Smooth muscle cell (in vitro differentiated cells): ENCODE measurements at regions not wholly inside any gene's neighbourhood (a gene's known extent, or its start where the extent isn't known, plus 50 kb on each side); places are given as distances from the start of the nearest gene placed in this dataset.

ENCODE experiments used
- DNase-seq: peaks from one replicate; lab custom pipeline; 2025; ENCODE audit not compliant: unreplicated experiment; lab: John Stamatoyannopoulos, UW
- H2AFZ ChIP-seq: fragments of 200-600 bp; sonication (generic); 2 replicates; pipeline ENCODE4 v1.6.0; 2016; ENCODE audit warnings: antibody characterized with exemption, low read depth, mild to moderate bottlenecking
- H3F3A ChIP-seq: fragments of 200-600 bp; sonication (generic); 2 replicates; pipeline ENCODE4 v1.6.0; 2017; ENCODE audit warnings: antibody characterized with exemption, low read depth
- H3K27ac ChIP-seq: fragments of 200-600 bp; sonication (generic); 2 replicates; pipeline ENCODE4 v1.5.1; 2016; ENCODE audit warnings: low read depth, mild to moderate bottlenecking
- H3K27me3 ChIP-seq: fragments of 200-600 bp; sonication (generic); 2 replicates; pipeline ENCODE4 v1.6.1; 2016; ENCODE audit warnings: low read depth, mild to moderate bottlenecking
- H3K36me3 ChIP-seq: fragments of 200-600 bp; sonication (generic); 2 replicates; pipeline ENCODE4 v1.5.1; 2016; ENCODE audit warnings: low read depth
- H3K4me1 ChIP-seq: fragments of 200-600 bp; sonication (generic); 2 replicates; pipeline ENCODE4 v1.5.1; 2016; ENCODE audit warnings: low read depth
- H3K4me2 ChIP-seq: fragments of 200-600 bp; sonication (generic); 2 replicates; pipeline ENCODE4 v1.6.0; 2016; ENCODE audit warnings: mild to moderate bottlenecking
- H3K4me3 ChIP-seq: fragments of 200-600 bp; sonication (generic); 2 replicates; pipeline ENCODE4 v1.5.1; 2016; ENCODE audit warnings: mild to moderate bottlenecking
- H3K79me2 ChIP-seq: fragments of 200-600 bp; sonication (generic); 2 replicates; pipeline ENCODE4 v1.6.0; 2016; ENCODE audit warnings: low read depth, mild to moderate bottlenecking
- H3K9ac ChIP-seq: fragments of 200-600 bp; sonication (generic); 2 replicates; pipeline ENCODE4 v1.6.0; 2016; ENCODE audit warnings: low read depth
- H3K9me3 ChIP-seq: fragments of 200-600 bp; sonication (generic); replicated peaks from 2 replicates; pipeline ENCODE4 v1.5.1; 2016; ENCODE audit warnings: low read depth
- H4K20me1 ChIP-seq: fragments of 200-600 bp; sonication (generic); 2 replicates; pipeline ENCODE4 v1.6.0; 2016; ENCODE audit warnings: low read depth
- WGBS: methylation state at CpG from one replicate; pipeline ENCODE4 v1.1.7; 2016; ENCODE audit warnings: low lambda C conversion rate; 5-methylcytosine and 5-hydroxymethylcytosine counted together
- TF ChIP-seq, protein P1 (sequence below): fragments of 200-600 bp; sonication (generic); IDR thresholded peaks from 2 replicates; pipeline ENCODE4 v1.5.1; 2017; ENCODE audit warnings: borderline replicate concordance, mild to moderate bottlenecking, antibody characterized with exemption; ENCODE audit not compliant: insufficient read depth, poor library complexity, severe bottlenecking

- H3K27me3 ChIP-seq = no peaks in the 10 kb centered on the region
- H3K9me3 ChIP-seq = no peaks in the 10 kb centered on the region
- H3K9ac ChIP-seq = no peak overlapping the region
- DNase-seq = no peak
- WGBS = 88% methylated on average over 3 of the region's 3 CpGs
- no peak overlapping the region for H2AFZ ChIP-seq
- no peak overlapping the region for H3K4me3 ChIP-seq
- no peak overlapping the region for H3K4me2 ChIP-seq
- no peaks in the 10 kb centered on the region for H3K36me3 ChIP-seq
- no peaks in the 10 kb centered on the region for H3K4me1 ChIP-seq
- H4K20me1 ChIP-seq = no peaks in the 10 kb centered on the region
- H3K79me2 ChIP-seq = no peaks in the 10 kb centered on the region
- TF ChIP-seq, protein P1, sequence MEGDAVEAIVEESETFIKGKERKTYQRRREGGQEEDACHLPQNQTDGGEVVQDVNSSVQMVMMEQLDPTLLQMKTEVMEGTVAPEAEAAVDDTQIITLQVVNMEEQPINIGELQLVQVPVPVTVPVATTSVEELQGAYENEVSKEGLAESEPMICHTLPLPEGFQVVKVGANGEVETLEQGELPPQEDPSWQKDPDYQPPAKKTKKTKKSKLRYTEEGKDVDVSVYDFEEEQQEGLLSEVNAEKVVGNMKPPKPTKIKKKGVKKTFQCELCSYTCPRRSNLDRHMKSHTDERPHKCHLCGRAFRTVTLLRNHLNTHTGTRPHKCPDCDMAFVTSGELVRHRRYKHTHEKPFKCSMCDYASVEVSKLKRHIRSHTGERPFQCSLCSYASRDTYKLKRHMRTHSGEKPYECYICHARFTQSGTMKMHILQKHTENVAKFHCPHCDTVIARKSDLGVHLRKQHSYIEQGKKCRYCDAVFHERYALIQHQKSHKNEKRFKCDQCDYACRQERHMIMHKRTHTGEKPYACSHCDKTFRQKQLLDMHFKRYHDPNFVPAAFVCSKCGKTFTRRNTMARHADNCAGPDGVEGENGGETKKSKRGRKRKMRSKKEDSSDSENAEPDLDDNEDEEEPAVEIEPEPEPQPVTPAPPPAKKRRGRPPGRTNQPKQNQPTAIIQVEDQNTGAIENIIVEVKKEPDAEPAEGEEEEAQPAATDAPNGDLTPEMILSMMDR = no peak
- H3K27ac ChIP-seq = no peak overlapping the region
- no peaks in the 10 kb centered on the region for H3F3A ChIP-seq
These were observed 61.8 kb upstream of the TOM1L1 start for GRCh38 chr17:54838651-54839421.

DNA sequence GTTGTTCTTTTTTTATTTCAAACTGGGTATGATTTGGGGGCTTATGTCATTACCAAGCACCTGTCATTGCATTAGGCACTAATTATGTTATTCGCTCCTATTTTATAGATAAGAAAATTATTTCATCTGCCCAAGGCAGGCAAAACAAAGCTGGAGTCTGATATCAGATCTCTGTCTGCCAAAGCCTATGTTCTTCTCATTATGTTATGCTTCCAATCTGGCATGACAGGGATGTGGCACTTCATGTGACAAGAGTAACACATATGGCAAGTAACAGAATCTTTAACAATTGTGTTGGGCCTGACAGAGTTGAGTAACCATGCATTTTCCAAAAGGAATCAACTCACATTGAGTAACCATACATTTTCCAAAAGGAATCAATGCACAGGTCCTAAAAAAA, 61.2 kb upstream of the TOM1L1 start:
- Histone ChIP-seq H3K4me1 (no peaks in the 10 kb centered on the region), H3K36me3 (no peaks in the 10 kb centered on the region), H3K4me3 (no peak overlapping the region), H4K20me1 (no peaks in the 10 kb centered on the region), H3K27ac (no peak overlapping the region), H3K9me3 (no peaks in the 10 kb centered on the region), H3K4me2 (no peak overlapping the region), H3K27me3 (no peaks in the 10 kb centered on the region), H3K9ac (no peak overlapping the region), H2AFZ (no peak overlapping the region), H3F3A (no peaks in the 10 kb centered on the region), H3K79me2 (no peaks in the 10 kb centered on the region)
- WGBS = 96% methylated on average over 1 of the region's 1 CpG
- TF ChIP-seq, protein P1 = no peak
- no peak for DNase-seq

DNA sequence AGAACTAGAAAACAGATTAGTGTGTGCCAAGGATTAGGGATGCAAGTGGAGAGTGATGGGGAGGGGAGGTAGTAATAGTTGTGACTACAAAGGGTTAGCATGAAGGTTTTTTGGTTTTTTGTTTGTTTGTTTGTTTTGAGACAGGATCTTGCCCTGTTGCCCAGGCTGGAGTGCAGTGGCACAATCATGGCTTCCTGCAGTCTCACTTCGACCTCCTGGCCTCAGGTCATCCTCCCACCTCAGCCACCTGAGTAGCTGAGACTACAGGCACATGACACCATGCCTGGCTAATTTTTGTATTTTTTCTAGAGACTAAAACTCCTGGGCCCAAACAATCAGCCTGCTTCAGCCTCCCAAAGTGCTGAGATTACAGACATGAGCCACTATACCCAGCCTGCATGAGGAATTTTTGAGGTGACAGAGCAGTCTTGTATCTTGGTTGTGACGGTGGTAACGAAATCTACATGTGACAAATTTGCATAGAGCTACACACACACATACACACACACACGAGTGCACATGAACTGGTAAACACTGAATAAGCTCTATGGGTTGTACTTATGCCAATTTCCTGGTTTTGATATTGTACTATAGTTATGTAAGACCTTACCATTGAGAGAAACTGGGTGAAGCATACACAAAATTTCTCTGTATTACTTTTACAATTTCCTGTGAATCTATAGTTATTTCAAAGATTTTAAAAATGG, 59.6 kb upstream of the TOM1L1 start:
- Histone ChIP-seq H3K27me3 (no peaks in the 10 kb centered on the region), H3K4me3 (no peak overlapping the region), H4K20me1 (no peaks in the 10 kb centered on the region), H3K4me1 (no peaks in the 10 kb centered on the region), H3K79me2 (no peaks in the 10 kb centered on the region), H3K4me2 (no peak overlapping the region), H3K36me3 (no peaks in the 10 kb centered on the region), H3K27ac (no peak overlapping the region), H3K9me3 (no peaks in the 10 kb centered on the region), H3F3A (no peaks in the 10 kb centered on the region), H3K9ac (no peak overlapping the region), H2AFZ (no peak overlapping the region)
- DNase-seq = no peak
- TF ChIP-seq, protein P1 = no peak
- 91% methylated on average over 4 of the region's 4 CpGs for WGBS
